NCI-H146 treated with DMSO at 0.1 percent for 48 hours (cell line): ENCODE measurements at regions not wholly inside any gene's neighbourhood (a gene's known extent, or its start where the extent isn't known, plus 50 kb on each side); places are given as distances from the start of the nearest gene placed in this dataset.
A peak's percentile ranks its signal among the peaks of the same experiment; 100 is the strongest.
"Not testable (repeated sequence)": the region's sequence is repeated elsewhere in the genome, so short reads cannot be mapped to it uniquely, and the experiment has no call there.

Source experiments
- DNase-seq: peaks from one replicate; lab custom pipeline; 2025; ENCODE audit not compliant: unreplicated experiment; lab: John Stamatoyannopoulos, UW

DNA sequence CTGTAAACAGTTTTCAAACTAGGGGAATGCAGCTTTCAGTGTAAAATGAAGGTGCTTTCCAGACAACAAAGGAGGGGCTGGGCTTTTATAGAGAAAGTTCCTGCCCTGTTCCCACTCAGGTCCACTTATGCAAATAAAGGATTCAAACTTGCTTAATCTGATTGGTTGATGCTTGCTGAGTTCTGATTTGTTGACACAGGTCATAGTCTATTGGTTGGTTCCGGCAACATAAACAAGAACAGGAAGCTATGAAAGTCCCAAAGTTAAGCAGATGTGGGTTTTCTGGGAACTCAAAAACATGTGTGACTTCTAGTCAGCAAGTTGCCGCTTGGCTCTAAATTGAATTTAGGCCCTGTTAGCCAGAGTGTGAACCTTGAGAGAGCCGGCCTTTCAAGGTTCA is 194.2 kb upstream of the SVIL start:
- no peak for DNase-seq

DNA sequence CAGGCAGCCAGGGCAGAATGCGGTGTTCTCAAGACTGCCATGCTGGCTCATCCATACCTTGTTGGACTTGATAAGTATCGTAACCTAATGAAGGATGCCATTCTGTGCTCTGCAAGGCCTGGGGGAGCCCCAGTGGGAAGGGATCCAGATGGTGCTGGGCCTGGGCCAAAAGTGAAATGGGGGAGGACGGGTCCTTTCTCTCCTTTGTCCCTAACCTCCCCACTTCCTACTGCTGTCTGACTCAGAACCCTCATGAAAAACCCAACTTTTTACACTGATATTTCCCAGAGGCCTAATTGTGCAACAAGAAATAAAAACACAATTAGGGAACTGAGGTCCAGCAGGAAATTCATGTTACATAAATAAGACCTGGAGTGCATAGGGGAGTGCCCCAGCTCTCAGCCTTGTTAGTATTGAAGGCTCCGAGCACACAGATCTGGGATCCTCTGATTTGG is 193.7 kb upstream of the SVIL start:
- no peak for DNase-seq

DNA sequence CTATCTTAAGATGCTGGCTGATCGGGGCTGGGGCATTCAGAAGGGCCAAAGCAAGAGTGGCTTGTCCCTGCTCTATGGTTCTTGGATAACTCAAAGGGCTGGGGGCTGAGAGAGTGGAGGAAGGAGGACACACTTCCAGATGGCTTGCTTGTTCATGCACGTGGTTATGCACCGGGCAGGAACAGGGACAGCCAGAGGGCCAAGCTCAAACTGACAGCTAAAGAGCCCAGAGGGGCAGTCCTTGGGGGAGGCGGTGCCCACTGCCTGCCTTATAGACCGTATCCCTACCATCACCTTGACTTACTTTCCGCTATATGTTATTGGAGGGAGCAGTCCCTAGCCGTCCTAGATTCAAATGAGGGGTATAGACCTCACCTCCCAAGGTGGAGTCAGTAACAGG is 192.7 kb upstream of the SVIL start:
- DNase-seq: no peak

DNA sequence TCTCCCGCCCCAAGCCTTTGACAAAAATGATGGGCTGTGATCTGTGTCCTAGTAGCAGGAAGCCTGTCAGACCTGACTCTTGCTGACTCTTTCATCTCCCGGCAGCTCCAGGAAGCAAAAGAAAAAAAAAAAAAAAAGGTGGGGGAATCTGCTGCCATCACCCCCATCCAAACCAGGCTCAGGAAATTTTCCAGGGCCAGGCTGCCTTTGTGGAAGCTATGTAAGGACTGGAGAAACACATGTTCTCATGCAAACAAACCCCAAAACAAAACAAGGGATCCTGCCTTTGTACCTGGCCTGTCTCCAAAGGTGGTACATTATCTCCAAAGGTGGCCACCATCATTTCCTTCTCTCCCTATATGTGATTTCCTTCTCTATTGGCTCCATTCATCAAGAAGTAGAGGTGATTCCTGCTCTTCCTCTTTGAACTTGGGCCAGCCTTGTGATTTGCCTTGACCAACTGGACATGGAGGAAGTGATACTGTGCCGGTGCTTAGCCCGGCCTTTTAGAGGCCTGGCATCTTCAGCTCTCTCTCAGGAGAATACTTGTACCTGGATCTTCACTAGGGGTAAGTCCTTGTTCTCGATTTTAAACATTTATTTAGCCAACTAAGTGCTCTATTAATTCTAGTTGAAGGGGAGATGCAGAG is 192.2 kb upstream of the SVIL start:
- no peak for DNase-seq

DNA sequence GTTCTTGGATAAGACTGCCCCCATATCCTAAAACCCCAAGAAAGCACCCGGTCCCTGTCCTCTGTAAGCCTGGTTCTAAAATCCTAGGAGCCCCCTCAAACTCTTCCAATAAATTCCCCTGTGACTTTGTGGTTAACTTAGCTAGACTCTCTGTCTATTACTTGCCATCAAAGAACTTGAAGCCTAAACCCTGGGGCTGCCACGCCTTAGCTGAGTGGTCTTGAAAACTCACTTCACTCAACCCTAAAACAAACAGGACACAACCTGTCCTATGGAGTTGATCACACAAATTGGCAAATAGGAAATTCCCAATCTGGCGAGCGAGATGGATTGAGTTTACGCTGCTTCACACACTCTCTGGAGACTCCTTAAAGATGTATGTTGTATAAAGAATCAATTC is 191.4 kb upstream of the SVIL start:
- no peak for DNase-seq

DNA sequence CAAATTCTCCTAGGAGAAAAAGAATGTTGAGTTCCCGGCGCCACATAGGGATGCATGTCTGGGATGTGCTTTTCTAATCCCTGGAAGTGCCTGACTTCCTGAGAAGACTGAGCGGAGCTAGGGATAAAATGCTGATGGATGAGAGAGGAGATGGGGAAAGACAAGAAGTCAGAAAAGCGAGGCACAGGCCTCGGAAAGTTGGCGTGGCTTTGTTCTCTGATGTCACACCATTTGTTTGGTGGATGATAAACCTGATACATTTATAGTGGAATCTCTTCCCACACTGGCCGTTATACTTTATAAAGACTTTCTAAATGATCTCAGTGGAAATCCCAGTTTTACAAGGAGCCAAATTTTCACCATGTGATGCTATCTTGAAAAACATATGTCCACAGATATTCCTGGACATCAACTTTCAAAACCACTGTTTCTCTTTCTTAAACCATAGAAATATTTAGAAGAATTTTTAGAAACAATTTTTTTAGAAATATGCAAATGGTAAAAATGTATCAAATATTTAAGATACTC is 188.8 kb upstream of the SVIL start:
- DNase-seq: no peak

DNA sequence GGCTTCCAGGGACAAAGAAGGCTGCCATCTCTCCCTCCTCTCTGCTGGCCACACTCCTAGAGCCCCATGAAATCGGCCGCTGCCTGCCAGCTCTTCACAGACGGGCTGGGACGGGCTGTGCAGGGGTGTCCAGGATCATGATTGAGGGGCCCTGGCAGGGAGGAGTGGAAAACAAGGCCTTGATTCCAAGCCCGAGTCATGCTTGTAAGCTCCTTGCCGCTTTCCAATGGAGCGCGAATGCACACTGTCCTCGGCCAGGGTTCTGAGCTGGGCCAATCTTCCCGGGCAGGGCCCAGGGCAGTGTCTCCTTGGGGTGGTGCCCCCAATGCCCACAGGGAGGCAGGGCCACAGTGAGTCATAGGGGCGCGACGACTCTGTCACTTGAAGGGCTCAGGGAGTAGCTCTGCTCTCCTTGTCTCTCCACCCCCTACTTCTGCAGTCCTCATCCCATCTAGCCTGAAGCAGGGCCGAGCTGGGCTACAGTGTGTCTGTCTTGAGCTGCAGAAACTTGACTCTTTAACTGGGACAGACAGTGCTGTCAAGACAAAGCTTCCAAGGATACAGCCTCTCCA is 186.2 kb upstream of the SVIL start:
- no peak for DNase-seq

DNA sequence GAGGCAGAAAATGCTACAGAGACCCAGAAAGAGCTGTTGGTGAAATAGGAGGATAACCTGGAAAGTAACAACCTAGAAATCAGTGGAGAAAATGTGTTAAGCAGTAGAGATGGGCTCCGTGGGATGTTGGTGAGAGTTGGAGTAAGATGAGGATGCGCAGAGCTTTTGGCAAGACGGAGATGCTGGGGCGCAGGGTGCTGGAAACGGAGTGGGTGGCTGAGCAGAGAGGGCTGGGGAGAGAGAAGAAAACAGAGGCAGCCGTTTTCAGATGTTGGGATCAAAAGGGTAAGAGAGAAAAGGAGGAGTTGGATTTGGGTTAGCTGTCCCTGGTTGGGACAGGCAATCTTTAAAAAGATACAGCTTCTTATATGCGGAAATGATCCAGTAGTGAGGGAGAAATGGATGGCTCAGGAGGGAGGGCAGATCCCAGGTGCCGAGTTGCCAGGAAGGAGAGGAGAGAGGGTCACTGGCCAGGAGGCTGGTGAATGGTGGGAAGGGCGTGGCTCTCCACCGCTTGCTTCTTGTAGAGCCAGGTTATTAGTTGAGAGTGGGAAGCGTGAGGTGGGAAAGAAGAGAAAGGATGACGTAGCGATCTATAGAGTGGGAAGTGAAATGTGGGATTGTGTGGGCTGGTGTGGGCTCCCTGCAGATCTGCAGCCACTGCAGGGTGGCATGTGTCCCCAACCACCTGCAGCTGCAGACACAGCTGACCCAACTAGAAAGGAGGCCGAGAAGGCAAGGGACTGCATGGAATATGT is 182.2 kb upstream of the SVIL start:
- DNase-seq: no peak

DNA sequence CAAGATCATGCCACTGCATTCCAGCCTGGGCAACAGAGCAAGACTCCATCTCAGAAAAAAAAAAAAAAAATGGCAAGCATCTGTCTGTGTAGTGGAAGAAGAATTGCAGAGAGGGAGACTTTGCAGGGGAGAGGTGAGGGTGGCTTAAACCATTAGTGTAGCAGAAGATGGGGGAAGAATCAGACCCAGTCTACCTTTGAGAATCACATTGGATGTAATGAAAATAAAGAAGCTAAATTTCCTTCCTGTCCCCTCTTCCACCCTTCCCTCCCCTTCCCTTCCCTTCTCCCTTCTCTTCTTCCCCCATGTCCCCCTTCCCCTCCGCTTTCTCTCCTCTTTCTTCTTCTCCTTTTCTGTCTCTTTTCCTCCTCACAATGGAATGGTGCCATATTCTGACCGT is 180.8 kb upstream of the SVIL start:
- no peak for DNase-seq

DNA sequence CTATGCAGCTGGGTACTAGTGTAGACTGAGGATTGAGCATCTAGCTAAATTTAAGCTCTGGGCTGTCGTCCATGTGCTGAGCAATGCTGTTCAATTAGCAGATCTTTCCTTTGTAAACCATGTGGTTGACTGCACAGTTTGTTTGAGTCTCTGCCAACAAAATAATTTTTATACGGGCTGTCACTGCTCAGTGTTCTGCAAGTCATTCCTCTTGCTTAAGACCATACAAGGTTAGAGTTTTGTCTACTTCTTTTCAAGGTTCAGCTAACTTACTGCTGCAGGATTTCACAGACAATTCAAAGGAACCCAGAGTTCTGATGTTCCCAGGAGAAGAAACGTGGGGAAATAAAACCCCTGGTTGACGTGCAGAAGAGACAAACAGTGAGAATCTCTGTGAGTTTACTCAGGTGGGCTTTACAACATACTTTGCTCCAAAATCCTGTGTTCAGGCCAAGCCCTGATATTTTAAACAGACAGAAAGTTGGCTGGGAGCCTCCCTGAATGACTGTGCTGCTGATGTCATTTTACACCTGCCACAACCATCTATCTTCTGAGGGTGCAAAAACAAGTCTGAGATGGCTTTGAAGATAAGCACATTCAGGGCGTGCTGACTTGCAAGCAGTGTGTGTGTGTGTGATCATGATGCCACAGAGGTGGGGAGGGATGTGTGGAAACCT is 177.1 kb upstream of the SVIL start:
- DNase-seq: no peak

DNA sequence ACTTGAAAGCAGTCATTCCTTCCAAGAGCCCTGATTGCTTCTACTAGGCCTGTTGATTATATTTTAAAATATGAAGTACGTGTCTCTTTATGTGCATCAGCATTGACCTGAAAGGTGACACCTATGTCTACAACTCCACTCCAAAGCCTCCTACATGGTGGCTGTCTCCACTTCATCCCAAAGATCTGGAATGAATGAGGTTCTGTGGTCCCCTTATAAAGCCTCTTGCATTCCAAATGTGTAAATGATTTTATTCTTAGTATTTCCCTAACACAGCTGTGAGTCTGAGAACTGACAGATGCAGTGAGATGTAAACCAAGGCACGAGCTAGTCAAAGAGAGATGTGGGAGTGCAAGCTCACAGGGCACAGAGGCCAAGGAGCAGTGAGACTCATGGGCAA is 176.0 kb upstream of the SVIL start:
- no peak for DNase-seq

DNA sequence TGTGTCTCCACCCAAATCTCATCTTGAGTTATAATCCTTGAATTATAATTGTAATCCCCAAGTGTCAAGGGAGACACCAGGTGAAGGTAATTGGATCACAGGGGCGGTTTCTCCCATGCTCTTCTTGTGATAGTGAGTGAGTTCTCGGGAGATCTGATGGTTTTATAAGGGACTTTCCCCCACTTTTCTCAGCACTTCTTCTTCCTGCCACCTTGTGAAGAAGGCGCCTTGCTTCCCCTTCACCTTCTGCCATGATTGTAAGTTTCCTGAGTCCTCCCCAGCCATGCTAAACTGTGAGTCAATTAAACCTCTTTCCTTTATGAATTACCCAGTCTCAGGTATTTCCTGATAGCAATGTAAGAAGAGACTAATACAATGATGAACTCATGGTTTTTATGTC is 175.5 kb upstream of the SVIL start:
- DNase-seq: not testable (repeated sequence)

DNA sequence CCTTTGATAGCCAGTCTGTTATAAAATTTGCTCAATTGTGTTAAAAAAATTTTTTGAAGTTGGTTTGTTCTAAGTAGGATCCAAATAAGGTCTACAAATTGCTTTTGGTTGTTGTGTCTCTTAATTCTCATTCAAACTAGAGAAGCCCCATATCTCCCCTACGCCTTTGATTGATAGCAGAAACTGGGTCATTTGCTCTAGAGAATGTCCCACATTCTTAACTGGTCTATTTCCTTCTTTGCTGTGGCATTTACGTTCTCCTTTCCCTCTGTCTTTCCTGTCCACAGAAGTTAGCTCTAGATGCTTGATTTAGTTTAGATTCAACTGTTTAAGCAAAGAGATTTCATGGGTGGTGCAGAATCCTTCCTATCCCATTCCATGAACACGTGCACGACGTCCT is 174.6 kb upstream of the SVIL start:
- DNase-seq: no peak

DNA sequence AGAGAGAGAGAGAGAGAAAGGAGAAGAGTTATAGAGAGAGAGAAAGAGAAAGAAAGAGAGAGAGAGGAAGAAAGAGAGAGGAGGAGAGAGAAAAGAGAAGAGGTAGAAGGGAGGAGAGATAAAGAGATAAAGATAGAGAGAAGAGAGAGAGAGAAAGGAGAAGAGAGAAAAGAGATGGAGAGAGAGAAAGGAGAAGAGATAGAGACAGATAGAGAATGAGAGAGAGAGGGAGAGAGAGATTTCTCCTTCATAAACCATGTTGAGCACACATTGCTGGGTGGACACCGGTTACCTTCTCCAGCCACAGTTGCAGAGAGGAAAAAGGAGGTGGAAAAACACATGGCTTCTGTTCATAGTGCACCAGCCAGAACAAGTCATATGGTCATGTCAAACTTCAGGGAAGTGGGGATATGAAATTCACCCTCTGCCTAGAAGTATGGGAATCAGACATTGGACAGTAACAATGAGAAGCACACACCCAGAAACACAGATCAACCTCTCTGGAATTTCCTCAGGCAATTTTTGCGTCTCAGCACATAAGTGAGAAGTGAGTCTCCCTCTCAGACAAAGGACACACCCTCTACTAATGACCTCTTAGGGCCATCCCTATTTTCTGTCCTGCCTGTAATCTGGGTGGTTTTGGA is 172.5 kb upstream of the SVIL start:
- no peak for DNase-seq

DNA sequence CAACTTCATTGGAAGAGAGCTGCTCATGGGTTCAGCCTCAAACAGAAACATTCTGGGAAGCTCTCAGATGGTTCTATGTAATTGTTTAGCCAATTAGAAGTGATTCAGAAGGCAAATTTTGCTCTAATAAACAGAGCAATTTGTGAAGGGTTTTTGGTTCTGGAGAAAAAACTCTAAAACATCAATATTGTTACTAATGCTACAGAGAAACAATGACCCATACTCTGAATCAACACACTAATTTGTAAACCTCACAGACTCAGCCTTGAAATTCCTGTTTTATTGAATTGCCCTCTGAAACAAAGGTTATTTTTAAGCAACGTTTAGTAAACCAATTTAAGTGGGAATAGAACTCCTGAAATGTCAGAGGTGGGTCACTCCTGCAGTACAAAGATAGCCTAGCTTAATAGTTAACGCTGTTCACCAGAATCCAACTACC is 171.6 kb upstream of the SVIL start:
- DNase-seq: no peak

DNA sequence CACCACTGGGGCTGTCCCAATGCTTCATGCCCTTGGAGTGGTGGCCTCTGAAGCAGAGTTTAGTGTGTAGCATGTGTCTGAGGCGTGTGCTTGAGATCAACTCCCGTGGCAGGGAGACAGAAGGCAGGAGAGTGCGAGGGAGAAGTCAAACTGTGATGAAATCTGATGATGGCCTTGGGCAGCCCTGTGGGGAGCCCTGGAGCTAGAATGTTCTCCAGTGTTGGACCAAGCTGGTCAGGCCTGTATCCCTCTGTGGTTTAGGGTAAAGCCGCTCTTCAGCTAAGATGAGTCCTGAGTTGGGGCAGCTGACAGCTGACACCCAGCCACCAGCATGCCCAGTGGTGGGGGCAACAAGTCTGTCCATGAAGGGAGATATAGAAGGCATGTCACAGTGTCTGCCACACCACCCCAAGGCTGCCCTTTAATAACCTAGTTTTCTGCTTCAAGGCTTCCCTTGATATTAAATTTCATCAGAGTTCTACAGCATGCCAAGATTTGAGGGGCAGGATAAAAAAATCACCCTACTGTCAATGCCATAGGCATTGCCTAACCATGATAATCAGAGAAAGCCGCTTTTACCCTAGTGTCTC is 170.5 kb upstream of the SVIL start:
- no peak for DNase-seq

DNA sequence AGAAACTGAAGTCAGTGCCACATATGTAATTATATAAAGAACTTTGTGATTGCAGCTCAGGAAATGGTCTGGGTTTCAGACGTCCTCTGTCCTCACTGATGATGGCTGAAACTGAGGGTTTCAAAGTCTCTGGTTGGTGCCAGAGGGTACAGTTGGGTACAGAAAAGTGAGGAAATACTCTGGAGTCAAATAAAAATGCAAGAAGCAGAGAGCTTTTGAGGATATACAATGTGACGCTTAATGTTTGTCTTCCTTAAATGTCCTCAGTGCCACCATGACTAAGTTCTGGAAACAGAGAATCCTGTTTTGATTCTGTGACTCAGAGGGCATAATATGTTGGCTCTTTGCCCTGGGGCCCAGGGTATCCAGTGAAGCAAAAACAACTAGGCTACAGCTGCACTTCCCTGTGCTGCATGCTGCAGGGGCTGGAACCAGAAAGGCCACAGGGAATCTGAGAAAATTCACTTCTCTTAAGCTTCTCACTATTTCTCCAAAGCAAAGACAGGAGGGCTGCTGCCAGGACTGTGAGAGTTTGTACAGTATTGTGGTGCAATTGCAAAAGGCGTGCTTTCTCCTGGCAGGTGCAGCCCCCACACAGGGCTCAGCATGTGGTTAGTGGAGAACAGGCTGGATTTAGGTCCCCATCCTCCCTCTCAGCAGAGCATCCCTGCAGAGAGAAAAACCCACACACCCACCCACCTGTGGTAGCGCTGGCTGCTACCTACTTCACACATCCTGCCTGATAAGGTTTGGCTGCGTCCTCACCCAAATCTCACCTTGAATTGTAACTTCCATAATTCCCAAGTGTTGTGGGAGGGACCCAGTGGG is 169.5 kb upstream of the SVIL start:
- DNase-seq: peak; percentile 78

DNA sequence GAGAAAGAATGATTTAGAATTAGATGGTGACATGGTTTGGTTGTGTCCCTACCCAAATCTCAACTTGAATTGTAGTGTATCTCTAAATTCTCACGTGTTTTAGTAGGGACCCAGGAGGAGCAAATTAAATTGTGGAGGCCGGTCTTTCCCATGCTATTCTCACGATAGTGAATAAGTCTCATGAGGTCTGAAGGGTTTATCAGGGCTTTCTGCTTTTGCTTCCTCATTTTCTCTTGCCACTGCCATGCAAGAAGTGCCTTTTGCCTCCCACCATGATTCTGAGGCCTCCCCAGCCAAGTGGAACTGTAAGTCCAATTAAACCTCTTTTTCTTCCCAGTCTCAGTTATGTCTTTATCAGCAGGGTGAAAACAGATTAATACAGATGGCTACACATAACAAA is 167.4 kb upstream of the SVIL start:
- no peak for DNase-seq

DNA sequence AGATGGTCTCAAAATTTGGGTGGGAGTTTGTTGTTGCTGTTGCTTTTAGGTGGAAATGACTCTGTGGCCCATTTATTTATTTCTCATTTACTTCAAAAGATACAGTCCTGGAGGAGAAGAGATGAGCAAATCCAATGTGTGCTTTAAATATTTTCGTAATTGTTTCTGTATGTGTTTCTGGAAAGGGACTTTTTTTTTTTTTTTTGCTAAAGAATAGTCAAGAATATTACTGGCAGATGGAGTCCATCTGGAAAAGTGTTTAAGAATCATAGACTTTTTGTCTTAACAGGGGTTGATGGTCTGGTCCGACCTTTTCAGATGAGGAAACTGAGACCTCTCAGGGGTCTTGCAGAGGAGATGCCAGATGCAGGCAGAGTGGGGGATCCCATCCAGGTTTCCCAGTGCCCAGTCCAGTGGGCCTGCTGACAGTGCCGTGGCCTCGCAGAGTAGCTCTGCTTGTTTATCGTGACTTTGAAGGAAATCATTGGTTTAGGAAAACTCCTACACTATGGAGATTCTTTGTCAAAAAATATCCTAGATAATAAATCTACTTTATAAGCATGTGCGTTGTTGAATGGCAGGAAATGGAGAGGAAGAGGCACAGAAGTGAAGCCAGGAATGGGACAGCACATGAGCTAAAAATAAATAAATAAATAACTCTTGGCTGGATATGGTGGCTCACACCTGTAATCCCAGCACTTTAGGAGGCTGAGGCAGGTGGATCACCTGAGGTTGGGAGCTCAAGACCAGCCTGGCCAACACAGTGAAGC is 164.3 kb upstream of the SVIL start:
- no peak for DNase-seq
